Germinal center (tissue), 1 donor: ENCODE measurements at regions not wholly inside any gene's neighbourhood (a gene's known extent, or its start where the extent isn't known, plus 50 kb on each side); places are given as distances from the start of the nearest gene placed in this dataset.
"Not testable (repeated sequence)": the region's sequence is repeated elsewhere in the genome, so short reads cannot be mapped to it uniquely, and the experiment has no call there.

Experiments used
- DNase-seq: peaks from one replicate; pipeline ENCODE4 v3.0.0; 2012; ENCODE audit warnings: mixed read lengths, low spot score

DNA sequence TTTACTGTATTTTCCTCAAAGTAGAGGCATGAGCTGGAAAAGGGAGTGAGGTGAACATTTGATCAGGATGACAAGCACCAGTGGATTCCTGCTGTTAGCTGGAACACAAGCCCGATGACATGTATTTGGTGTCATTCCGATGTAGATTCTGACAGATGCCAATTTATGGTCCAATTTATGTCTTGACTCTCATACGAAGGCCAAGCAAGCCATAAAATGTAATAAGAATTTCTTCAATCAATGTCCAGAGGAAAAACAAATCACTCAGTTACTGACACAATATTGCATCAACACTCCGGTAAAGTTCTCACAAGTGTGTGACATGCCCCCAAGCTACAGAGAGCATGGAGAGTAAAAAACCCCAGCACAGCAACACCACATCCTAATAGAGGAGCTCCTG lies 138.3 kb upstream of the ZNF521 start:
- DNase-seq = no peak

DNA sequence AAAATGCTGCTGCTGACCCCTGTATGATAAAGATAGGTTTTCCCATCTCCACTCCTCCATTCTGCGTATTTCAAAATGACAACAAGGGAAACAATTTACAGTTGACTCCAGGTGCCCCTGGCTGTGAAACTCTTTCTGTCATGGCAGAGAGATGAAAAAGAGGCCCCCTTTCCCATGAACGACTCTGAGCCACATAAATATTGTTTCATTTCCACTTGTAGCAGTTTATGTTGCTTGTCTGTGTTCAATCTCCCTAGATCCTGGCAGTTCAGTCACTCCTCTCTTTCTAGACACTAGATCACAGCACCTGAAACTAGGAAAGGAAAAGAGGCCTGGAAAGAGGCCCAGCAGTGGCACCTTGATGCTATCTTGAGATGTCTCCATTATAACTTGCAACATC lies 121.0 kb upstream of the ZNF521 start:
- no peak for DNase-seq

DNA sequence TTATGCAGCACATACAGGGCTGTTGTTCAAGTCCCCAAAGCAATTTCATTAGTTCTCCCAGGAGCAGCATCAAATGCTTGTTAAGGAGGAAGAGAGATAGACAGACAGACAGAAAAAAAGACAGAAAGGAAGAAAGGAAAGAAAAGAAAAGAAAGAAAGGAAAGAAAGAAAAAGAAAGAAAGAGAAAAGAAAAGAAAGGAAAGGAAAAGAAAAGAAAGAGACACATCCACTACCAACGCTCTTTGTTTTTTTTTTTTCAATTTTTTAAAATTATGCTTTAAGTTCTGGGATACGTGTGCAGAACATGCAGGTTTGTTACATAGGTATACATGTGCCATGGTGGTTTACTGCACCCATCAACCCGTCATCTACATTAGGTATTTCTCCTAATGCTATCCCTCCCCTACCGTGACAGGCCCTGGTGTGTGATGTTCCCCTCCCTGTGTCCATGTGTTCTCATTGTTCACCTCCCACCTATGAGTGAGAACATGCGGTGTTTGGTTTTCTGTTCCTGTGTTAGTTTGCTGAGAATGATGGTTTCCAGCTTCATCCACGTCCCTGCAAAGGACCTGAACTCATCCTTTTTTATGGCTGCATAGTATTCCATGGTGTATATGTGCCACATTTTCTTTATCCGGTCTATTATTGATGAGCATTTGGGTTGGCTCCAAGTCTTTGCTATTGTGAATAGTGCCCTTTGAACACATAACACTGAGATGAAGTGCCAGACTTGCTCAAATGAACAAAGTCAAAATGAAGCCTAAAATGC lies 119.0 kb upstream of the ZNF521 start:
- DNase-seq = not testable (repeated sequence)

DNA sequence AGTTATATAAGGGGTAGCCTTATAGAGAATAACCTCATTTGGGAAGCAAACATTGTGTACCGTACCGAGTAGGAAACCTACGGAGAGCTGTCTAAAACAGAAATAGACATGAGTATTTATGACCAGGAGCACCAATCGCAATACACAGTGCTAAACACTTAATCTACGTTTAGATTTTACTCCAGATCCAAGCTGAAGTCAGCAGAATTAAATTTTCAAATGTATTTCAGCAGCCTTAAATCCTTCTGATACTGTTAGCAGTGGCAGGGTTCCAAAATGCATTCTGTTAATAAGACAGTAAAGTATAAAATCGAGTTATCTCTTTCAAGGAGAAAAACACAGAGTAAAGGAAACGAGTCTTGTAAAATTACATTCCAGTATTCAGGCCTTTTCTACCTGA lies 118.1 kb upstream of the ZNF521 start:
- no peak for DNase-seq

DNA sequence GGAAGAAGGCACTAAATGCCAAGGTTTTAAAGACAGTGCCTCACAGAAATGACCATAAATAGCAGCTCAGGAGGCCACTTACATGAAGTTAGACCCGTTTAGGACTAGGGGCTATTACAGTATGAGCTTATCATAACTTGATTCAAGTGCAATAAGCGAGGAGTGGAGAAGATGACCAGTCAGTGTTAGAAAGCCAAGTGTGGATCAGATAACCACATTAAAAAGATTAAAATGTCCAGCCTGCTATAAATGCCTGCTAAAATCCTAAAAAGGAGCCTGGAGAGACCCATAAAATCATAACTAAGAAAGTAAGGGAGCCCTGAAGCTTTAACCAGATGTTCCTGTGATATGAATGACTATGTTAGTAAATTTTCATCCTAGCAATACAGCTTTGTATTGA lies 117.5 kb upstream of the ZNF521 start:
- DNase-seq = no peak

DNA sequence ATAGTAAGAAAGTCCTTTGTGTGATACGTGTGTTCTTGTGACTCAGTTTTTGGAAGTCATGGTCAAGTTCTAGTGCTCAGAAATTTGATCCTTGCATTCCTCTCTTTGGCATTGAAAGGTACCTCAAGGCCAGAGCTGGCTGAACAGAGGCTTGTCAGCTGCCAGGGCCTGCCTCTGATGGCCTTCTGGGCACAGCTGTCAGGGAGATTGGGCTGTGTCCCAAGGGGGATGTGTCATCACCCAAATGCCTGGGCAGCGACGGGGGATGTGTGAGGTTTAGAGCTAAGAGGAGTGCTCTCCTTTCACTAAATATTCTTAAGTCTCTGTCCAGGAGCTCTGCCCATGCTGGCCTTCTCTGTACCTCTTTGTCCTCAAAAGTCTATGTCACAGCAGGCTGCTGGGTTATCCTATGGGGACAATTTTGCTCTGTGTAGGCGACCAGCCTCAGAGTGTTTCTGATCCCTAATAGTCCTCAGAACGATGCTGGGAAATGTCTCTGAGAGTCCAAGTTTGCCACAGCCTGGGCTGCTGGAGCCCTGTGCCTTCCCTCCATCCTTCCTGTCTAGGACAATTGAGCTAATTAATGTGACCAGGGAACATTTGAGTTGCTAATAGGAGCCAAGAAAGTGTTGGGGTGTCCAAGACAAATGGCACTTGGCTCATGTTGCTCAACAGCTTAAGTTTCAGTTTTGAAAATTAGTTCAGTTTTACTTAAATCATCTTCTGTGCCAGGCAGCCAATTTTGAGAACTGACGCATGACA lies 115.4 kb upstream of the ZNF521 start:
- DNase-seq = no peak

DNA sequence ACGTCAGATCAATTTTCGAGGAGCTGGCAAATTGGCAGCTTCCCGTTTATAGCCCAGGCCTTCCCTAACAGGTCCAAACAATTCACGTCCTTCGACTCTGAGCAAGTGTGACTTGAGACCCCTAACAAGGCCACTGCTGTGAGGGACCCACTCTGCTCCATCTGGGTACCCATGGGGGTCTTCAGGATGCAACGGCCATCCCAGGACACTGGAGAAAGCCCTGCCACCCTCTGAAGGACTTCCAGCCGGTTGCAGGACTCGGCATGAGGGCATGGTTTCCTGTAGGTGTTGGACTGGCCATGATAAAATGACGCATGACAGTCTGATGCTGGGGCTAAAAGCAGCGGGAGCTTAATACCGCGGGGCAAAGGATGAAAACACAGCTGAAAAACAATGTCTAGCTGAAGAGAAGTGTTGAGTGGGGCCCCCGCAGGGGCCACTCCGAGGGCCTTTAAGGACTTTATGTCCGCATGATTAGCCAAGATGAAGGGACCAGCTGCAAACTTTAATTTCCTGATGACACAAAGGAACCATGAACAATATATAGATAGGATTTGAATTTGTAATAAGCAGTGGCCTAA lies 113.3 kb upstream of the ZNF521 start:
- no peak for DNase-seq

DNA sequence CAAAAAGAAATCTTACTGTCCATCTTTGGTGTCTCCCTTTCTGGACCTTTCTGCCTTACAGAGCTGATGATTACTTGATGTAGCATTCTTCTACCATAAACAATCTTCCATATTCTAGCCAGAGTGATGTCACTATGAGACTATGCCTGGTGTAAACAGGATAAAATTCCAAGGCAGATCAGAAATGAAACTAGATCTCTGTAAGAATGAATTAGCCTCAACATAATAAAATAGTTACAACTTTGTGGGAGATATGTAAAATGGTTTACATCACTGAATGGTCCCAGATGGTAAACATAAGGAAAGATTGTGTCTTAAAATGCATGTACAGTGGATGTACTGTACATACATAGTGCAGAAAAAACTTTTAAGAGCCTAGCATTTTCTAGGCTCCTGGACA lies 112.3 kb upstream of the ZNF521 start:
- no peak for DNase-seq

DNA sequence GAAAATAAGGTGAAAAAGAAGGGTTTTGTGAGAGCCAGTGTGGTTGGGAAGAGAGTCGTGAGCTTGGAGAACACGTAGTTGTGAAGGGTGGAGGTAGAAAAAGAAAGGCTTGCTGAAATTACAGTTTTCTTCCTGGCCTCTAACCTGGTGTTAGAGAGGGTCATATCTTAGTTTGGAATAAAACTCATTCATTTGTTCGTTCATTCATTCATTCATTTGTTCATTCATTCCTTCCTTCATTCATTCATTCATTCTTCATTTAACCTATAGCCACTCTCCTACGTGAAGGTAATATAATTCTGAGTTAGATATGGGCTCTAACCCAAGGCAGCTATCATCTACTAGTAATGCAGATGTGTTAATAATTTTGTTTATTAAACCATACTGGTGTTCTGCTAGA lies 111.8 kb upstream of the ZNF521 start:
- DNase-seq = no peak

DNA sequence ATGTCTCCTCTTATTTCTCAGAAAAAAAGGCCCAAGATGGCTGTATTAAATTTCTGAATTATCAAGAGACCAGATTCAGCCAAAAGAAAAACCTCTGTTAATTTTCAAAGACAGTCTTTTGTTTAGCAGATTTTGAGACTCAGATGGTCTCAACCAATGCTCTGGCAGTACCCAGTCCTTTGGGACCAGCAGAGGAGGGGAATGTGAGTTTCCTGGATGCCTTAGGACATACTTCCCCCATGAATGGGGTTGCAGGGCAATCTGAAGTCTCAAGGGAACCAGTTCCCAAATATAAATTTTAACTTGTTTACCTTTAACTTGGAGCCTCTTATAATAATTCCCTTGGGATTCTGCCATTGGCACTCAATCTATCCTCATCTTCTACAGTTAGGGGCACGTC lies 107.8 kb upstream of the ZNF521 start:
- no peak for DNase-seq

DNA sequence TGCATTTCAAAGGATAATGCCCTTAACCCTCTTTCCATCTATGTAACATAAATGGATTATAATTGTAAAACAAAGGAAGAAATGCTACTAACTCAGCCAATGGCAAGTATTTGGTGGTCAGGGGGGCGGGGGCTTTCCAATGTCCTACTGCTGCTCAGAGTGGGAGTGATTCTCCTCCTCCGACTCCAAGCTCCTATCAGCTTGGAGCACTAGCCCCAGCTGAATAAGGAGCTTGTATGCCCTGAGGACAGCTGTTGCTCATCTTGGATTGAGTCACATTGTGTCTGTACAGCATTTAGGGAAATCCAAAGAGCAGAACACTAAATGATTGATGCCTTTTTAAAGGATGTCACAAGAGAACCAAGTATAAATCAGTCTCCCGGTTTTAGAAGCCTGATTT lies 105.6 kb upstream of the ZNF521 start:
- DNase-seq = no peak

DNA sequence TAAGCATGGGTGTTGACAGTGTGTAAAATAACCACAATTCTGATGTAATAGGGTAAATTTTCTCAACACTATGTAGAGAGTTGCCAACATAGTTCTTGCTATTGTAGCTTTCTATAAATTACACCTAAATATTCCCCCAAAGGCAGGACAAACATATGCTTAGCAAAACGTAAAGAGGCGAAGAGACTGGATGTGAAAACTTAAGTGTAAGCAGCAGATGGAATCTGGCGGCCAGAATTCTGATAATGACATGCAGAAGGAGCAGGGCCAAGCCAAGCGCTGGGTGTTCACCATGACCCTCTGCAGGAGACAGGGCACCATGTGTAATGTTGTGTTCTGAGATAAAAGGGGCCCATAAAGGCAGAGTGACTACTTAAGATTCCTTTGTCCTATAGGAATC lies 105.2 kb upstream of the ZNF521 start:
- no peak for DNase-seq

DNA sequence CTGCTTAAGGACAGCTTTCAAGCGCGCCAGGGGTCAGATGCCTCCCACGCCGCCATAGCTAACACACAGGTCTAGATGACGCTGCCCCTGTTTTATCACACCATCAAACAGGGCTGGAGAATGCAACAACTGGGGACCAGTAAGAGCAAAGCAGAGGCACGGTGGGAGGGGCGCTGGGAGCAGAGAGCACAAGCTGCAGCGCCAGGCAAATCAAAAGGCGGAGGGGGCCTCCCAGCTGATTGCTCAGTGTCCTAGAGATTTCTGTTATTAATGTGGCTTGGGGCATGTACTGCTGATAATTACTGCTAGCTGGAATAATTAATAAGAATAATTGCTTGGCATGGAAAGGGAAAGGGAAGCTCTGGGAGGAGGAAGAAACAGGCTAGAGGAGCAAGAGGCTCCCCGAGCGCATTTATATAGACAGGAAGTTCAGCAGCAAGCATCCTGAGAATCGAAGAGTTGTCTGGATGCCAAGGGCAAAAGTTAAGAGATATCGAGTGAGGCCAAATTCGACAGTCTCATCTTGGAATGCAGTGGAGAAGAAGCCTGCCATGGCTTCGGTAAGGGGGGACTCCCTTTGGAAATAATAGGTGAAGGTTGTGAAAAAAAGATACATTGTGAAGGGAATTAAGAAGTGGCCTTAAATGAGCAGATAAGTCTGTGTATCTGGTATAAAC lies 104.5 kb upstream of the ZNF521 start:
- DNase-seq = no peak

DNA sequence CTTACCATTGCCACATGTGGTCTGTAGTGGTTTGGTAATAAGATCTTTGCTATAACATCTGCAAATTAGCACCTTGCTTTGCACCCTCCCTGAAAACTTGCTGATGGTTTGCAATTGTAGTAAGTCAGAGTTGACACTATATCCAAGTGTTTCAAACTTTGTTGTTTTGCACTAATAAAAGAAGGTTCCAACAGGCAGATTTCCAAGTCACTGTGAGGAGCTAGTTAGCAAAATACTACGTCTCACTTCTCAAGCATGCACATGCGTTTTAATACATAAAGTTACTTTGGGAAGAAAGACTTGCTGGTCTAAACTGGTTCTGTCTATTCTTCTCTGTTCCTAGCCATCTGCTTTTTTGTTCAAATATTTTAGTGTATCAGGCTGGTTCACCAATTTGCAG lies 103.7 kb upstream of the ZNF521 start:
- DNase-seq = no peak

DNA sequence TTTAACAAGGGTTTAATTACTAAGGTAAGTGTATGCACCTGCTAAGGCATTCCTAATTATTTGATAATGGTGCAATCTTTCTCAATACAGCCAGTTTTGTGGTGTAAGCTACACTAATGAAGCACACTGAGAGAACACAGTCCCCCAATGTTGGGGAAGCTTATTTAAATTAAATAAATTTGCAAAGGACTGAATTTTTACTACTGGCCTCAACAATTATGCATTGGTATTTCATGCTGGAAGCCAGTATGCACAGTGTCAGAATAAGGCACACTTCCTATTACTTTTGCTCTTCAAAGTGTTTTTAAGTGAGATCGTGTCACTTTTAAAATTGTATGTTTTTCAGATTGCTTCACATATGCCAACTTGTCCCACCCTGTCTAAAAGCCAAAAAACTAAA lies 103.2 kb upstream of the ZNF521 start:
- DNase-seq = no peak

DNA sequence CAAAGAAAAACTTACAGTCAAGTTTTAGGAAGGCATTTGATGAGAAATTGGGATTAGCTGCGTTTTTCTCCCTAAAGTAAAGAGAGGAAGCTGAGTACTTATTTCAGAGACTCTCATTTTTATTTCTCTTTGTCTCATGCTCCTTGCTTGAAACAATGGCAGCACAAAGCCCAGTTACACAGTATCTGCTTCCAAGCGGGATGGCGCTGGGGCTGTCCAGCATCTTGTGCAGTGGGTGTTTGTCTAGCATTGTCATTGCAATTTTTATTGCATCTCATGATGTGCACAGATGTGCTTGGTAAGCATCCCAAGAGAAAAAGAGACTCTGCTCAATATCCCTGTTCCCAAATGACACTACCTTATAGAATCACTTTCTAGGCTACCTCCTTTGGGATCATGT lies 102.8 kb upstream of the ZNF521 start:
- no peak for DNase-seq

DNA sequence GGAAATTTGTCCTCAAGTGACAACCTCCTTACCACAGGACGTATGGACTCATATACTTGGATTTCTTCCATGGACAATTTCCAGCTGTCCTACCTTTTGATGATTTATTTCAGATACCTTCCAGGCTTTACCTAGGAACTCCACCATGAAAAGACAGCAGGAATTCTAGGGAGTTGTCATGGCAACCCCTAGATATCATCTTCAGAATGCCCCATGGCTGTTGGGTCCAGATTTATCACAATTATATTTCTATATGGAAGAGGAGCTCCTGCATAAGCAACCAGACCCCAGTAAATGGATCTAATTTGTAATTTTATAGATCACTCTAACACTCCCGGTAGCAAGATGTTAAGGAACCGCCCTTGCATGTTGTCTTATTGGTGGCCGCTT lies 102.3 kb upstream of the ZNF521 start:
- DNase-seq = no peak

DNA sequence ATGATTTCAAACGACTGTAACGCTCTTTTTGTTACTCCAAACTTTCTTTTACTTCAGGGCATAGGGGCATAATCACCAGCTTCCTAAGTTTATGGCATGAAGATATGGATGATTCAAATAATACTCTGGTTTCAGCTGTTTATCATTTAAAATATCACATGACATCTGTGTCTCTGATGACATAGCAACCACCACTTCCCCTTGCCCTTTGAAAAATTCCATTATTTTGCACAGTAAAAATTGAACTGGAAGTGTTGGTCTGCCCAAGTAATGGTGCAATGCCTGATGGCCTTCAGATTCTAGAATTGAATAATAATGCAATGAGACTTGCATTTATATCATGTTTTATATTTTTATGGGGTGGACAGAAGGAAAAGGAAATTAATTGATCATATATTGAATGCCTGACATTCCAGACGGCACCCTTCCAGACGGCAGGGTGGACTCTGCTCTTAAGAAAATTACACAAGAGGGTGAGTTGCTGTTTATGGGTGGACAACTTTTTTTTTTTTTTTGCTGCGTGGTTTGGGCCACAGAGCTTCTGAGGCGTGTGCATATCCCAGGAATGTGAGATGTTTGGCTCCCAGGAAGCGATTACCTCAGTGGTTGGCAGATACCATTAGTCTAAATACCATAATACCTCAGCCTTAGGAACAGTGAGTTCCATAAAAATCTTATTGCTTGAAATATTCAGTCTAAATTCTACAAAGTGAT lies 101.7 kb upstream of the ZNF521 start:
- no peak for DNase-seq

DNA sequence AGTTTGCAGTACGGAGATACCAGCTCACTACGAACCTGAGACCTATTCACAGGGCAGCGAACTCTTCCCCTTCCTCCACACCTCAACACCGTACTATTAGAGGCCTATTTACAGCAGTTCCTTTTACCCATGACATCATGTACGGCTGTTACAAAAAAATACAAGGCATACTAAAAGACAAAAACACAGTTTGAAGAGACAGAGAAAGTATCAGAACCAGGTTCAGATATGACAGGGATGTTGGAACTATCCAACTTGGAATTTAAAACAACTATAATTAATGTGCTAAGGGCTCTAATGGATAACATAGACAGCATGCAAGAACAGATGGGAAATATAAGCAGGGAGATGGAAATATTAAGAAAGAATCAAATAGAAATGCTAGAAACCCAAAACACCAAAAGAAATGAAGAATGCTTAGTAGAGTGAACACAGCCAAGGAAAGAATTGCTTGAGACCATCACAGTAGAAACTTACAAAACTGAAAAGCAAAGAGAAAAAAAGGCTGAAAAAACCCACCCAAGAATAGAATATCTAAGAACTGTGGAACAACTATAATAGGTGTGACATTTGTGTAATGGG lies 99.2 kb upstream of the ZNF521 start:
- no peak for DNase-seq

DNA sequence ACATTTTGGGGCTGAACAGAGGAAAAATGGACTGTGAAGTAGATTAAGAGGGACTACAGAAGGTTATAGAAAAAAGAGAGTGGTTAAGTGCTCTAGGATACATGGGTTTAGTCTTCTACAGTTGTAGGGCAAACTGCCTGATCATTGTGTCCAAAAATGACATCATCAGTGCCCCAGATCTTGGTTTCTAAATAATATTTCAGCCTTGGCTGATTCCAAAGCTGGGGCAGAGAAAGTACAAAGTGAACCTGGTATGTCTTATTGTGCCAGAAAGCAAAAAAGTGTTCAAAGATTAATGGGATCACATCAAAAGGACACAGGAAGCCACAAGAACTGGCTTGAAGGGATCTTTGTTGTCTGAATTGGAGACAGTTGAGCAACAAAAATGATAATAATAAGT lies 97.1 kb upstream of the ZNF521 start:
- DNase-seq = no peak

DNA sequence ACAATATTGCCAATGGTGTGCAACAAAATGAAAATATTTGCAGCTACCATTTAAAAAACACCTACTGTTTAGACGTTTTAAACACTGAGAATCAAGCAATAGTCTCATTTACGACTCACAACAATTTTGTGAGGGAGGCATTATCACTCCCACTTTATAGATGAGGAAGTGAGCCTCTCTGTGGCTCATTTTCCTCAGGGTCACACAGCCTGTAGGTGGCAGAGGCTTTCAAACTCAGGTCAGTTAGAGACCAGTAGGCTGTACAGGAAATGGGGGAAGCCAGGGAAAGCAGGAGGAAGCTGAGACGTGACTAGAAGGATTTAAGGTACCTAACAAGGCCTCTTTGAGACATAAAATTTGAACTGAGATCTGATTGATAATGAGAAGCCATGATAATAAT lies 95.0 kb upstream of the ZNF521 start:
- no peak for DNase-seq

DNA sequence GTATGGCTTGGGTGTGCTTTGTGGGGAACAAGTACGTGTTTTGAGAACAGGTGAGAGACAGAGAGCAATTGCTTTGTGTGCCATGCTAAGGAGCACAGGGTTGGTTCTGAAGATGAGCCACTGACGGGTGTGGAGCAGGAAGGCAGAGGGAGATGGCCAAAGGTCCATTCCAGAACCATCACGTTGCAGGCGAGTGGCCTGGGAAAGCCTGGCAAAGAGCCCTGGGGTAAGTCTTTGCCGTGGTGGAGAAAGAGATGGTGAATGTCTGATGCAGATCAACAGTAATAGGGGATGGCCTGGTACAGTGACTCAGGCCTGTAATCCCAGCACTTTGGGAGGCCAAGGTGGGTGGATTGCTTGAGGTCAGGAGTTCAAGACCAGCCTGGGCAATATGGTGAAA lies 93.5 kb upstream of the ZNF521 start:
- no peak for DNase-seq
